ENCODE measurements at regions not wholly inside any gene's neighbourhood (a gene's known extent, or its start where the extent isn't known, plus 50 kb on each side); places are given as distances from the start of the nearest gene placed in this dataset.

DNA sequence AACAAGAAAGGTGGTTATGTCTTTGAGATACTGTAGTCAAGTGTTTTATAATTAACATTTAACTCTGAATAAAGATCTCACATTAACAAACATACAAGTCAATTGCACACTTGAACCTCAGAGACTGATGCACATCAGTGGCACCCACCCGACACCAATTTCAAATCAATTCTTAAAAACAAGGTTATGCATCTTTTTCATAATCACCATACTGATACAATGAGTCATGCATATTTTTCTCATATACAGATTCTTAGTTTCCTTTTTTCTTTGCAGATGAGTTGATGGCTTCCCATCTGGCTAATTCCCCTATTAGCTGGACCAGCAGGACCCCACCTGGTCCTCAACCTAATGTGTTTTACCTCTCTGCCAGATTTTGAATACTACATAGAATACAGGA is 136.2 kb upstream of the RPL34 start:
- no peak overlapping the region for H3K4me3 ChIP-seq (ENCODE audit: low read depth, low read length)
- no peak for DNase-seq (ENCODE audit: low read depth)

DNA sequence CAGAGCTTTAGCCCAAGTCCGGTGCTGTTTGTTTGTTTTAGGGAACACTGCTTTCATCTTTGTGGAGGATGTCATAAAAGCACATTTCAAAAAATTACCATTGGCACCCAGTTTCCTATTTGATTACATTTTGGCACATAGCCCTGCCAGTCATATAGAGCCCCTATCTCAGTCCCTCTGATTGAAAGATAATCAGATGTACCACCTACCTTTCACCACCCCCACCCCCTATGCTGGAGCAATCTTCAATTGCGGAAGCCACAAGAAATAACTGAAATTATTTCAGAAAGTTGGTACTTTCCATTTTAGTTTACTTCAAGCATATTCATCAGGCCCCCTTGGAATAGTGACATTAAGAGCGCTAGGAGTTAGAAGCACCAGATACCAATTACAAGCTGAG is 136.7 kb upstream of the RPL34 start:
- no peak overlapping the region for H3K4me3 ChIP-seq (ENCODE audit: low read depth, low read length)
- no peak for DNase-seq (ENCODE audit: low read depth)
- TF ChIP-seq, protein P1, sequence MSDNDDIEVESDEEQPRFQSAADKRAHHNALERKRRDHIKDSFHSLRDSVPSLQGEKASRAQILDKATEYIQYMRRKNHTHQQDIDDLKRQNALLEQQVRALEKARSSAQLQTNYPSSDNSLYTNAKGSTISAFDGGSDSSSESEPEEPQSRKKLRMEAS (IDR thresholded peaks at IDR 0.05; ENCODE audit: low read depth, low read length) = no peak
- TF ChIP-seq, protein P2, sequence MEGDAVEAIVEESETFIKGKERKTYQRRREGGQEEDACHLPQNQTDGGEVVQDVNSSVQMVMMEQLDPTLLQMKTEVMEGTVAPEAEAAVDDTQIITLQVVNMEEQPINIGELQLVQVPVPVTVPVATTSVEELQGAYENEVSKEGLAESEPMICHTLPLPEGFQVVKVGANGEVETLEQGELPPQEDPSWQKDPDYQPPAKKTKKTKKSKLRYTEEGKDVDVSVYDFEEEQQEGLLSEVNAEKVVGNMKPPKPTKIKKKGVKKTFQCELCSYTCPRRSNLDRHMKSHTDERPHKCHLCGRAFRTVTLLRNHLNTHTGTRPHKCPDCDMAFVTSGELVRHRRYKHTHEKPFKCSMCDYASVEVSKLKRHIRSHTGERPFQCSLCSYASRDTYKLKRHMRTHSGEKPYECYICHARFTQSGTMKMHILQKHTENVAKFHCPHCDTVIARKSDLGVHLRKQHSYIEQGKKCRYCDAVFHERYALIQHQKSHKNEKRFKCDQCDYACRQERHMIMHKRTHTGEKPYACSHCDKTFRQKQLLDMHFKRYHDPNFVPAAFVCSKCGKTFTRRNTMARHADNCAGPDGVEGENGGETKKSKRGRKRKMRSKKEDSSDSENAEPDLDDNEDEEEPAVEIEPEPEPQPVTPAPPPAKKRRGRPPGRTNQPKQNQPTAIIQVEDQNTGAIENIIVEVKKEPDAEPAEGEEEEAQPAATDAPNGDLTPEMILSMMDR (IDR thresholded peaks at IDR 0.05; ENCODE audit: low read depth, low read length) = no peak
- no peak for TF ChIP-seq MYC (IDR thresholded peaks at IDR 0.05; ENCODE audit: low read depth, low read length)
- no peak for TF ChIP-seq POLR2A (IDR thresholded peaks at IDR 0.05; ENCODE audit: extremely low read depth, insufficient read length)

More for the DNA sequence above, 136.2 kb upstream of the RPL34 start:
- TF ChIP-seq, protein P2 (IDR thresholded peaks at IDR 0.05; ENCODE audit: low read depth, low read length) = no peak
- TF ChIP-seq MYC (IDR thresholded peaks at IDR 0.05; ENCODE audit: low read depth, low read length) (no peak), POLR2A (IDR thresholded peaks at IDR 0.05; ENCODE audit: extremely low read depth, insufficient read length) (no peak)
- TF ChIP-seq, protein P1 (IDR thresholded peaks at IDR 0.05; ENCODE audit: low read depth, low read length) = no peak

DNA sequence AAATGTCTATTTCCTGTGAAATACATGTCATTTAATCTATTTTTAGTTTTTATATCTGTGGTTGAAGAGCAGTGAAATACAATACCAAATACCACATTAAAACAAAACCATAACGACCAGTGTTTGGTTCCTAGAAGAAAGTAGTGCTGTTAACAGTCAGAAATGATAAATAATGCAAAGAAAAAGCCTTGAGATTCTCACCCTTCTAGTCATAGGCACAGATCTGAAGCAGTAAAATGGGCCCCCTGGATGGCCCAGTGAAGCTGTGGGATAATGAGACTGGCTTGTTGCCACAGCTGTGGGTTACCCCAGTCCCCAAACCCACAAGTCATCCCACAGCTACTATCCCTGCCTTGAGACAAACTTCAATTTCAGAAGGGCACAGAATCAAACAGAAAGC is 137.3 kb upstream of the RPL34 start:
- DNase-seq (ENCODE audit: low read depth) = no peak
- H3K4me3 ChIP-seq (ENCODE audit: low read depth, low read length) = no peak overlapping the region
- TF ChIP-seq, protein P2 (IDR thresholded peaks at IDR 0.05; ENCODE audit: low read depth, low read length) = no peak
- TF ChIP-seq POLR2A (IDR thresholded peaks at IDR 0.05; ENCODE audit: extremely low read depth, insufficient read length) (no peak), MYC (IDR thresholded peaks at IDR 0.05; ENCODE audit: low read depth, low read length) (no peak)
- TF ChIP-seq, protein P1 (IDR thresholded peaks at IDR 0.05; ENCODE audit: low read depth, low read length) = no peak

DNA sequence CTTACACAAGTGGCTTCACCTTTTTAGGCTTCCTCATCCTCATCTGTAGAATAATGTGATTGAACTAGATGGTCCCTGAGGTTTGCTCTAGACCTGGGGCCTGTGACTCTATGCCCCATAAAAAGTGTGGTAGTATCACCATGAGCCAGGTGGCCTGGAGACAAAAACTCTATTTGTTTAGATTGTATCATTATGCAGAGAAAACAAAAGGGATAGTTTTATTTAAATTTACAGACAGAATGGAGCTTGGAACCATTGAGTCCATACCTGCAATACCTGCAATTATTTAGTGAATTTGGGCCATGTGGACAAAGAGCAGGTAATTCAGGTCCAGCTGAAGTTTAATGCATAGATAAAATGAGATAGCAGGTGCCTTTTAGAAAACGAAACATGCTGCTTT is 139.5 kb upstream of the RPL34 start:
- TF ChIP-seq POLR2A (IDR thresholded peaks at IDR 0.05; ENCODE audit: extremely low read depth, insufficient read length) (no peak), MYC (IDR thresholded peaks at IDR 0.05; ENCODE audit: low read depth, low read length) (no peak)
- TF ChIP-seq, protein P2 (IDR thresholded peaks at IDR 0.05; ENCODE audit: low read depth, low read length) = no peak
- TF ChIP-seq, protein P1 (IDR thresholded peaks at IDR 0.05; ENCODE audit: low read depth, low read length) = no peak
- no peak overlapping the region for H3K4me3 ChIP-seq (ENCODE audit: low read depth, low read length)
- DNase-seq (ENCODE audit: low read depth) = no peak

DNA sequence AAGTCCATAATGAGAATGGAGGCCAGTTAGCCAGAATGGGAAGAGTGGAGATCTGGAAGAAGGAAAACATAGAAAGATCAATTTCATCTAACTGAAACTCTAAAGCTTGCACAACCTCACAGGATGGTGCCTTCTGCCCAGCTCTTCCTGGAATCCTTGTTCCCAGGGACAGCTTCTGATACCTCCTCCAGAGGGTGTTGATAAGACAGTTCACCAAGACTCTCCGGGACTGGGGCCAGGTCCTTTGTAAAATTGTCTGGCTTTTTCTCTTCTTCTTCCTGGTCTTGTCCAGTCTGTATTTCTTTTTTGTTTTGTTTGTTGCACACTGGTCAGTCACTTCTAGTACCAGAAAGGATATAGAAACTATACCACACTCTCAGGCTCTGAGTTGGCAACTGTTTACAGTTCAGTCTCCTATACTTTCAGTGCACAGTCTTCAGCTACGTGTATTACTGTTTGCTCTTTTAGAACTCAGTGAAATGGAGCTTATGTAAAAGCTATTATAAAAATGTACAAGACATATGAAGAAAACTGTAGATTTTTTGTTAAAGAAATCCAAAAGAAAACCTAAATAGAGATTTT is 142.8 kb upstream of the RPL34 start:
- TF ChIP-seq POLR2A (IDR thresholded peaks at IDR 0.05; ENCODE audit: extremely low read depth, insufficient read length) = no peak
- TF ChIP-seq, protein P2 (IDR thresholded peaks at IDR 0.05; ENCODE audit: low read depth, low read length) = no peak
- TF ChIP-seq, protein P1 (IDR thresholded peaks at IDR 0.05; ENCODE audit: low read depth, low read length) = no peak
- DNase-seq (ENCODE audit: low read depth) = no peak
- H3K4me3 ChIP-seq (ENCODE audit: low read depth, low read length) = no peak overlapping the region

All from NB4 (cell line).